ENCODE measurements at regions not wholly inside any gene's neighbourhood (a gene's known extent, or its start where the extent isn't known, plus 50 kb on each side); places are given as distances from the start of the nearest gene placed in this dataset.

GRCh38 chr17:77753246-77753645, 205.3 kb upstream of the TNRC6C start:
- no peak for DNase-seq
- no peak overlapping the region for H3K4me3 ChIP-seq
- TF ChIP-seq CTCF (IDR thresholded peaks at IDR 0.05) (no peak), EP300 (IDR thresholded peaks at IDR 0.05) (no peak)

GRCh38 chr17:77753691-77754245, 204.7 kb upstream of the TNRC6C start:
- intact Hi-C loops (cut with DNase I; ENCODE audit: low total_unique reads) = no loop called here
- H3K36me3 ChIP-seq = no peaks in the 10 kb centered on the region
- H3K27me3 ChIP-seq = no peaks in the 10 kb centered on the region
- DNase-seq = no peak
- peaks cover 0 to 9% (median 3%) of the 10 kb centered on the region in 4 donors for H3K9me3 ChIP-seq
- no peaks in the 10 kb centered on the region for H3K4me1 ChIP-seq
- no peak overlapping the region for H3K4me3 ChIP-seq
- TF ChIP-seq CTCF (IDR thresholded peaks at IDR 0.05) (no peak), POLR2A (IDR thresholded peaks at IDR 0.05) (no peak), EP300 (IDR thresholded peaks at IDR 0.05) (no peak), POLR2AphosphoS5 (IDR thresholded peaks at IDR 0.05) (no peak)
- WGBS, 5 donors = 86 to 93% (median 89%) methylated on average over 12 of the region's 12 CpGs
- H3K27ac ChIP-seq = no peak overlapping the region

More at GRCh38 chr17:77753246-77753645, 205.3 kb upstream of the TNRC6C start:
- Histone ChIP-seq H3K9me3 (peaks cover 0 to 9% (median 3%) of the 10 kb centered on the region in 4 donors), H3K36me3 (no peaks in the 10 kb centered on the region), H3K27me3 (no peaks in the 10 kb centered on the region), H3K27ac (no peak overlapping the region), H3K4me1 (no peaks in the 10 kb centered on the region)
- intact Hi-C loops (cut with DNase I; ENCODE audit: low total_unique reads) = no loop called here
- 79 to 91% (median 89%) methylated on average over 8 of the region's 8 CpGs for WGBS, 5 donors

- Histone ChIP-seq H3K4me1 (no peaks in the 10 kb centered on the region), H3K27me3 (no peaks in the 10 kb centered on the region), H3K27ac (no peak overlapping the region), H3K36me3 (no peaks in the 10 kb centered on the region), H3K4me3 (no peak overlapping the region), H3K9me3 (peaks cover 0 to 9% (median 3%) of the 10 kb centered on the region in 4 donors)
- 76 to 94% (median 92%) methylated on average over 5 of the region's 5 CpGs for whole genome bisulfite sequencing, 5 donors
- DNase-seq = no peak
- TF ChIP-seq POLR2AphosphoS5 (IDR thresholded peaks at IDR 0.05) = no peak
- no peak for TF ChIP-seq CTCF (IDR thresholded peaks at IDR 0.05)
- TF ChIP-seq POLR2A (IDR thresholded peaks at IDR 0.05) = no peak
- TF ChIP-seq EP300 (IDR thresholded peaks at IDR 0.05) = no peak
- intact Hi-C loops (cut with DNase I; ENCODE audit: low total_unique reads) = no loop called here
These were observed 203.5 kb upstream of the TNRC6C start for GRCh38 chr17:77754956-77755355.

GRCh38 chr17:77755410-77755963, 203.0 kb upstream of the TNRC6C start:
- Histone ChIP-seq H3K27me3 (no peaks in the 10 kb centered on the region), H3K4me1 (no peaks in the 10 kb centered on the region), H3K9me3 (peaks cover 0 to 9% (median 3%) of the 10 kb centered on the region in 4 donors), H3K36me3 (no peaks in the 10 kb centered on the region), H3K4me3 (no peak overlapping the region), H3K27ac (no peak overlapping the region)
- TF ChIP-seq CTCF (IDR thresholded peaks at IDR 0.05) (no peak), EP300 (IDR thresholded peaks at IDR 0.05) (no peak), POLR2AphosphoS5 (IDR thresholded peaks at IDR 0.05) (no peak), POLR2A (IDR thresholded peaks at IDR 0.05) (no peak)
- WGBS, 5 donors = 91 to 94% (median 93%) methylated on average over 9 of the region's 9 CpGs
- intact Hi-C loops (cut with DNase I; ENCODE audit: low total_unique reads) = no loop called here
- no peak for DNase-seq

Measured in stomach (tissue), 8 donors.